ENCODE measurements at regions not wholly inside any gene's neighbourhood (a gene's known extent, or its start where the extent isn't known, plus 50 kb on each side); places are given as distances from the start of the nearest gene placed in this dataset.
"Not testable (repeated sequence)": the region's sequence is repeated elsewhere in the genome, so short reads cannot be mapped to it uniquely, and the experiment has no call there.

DNA sequence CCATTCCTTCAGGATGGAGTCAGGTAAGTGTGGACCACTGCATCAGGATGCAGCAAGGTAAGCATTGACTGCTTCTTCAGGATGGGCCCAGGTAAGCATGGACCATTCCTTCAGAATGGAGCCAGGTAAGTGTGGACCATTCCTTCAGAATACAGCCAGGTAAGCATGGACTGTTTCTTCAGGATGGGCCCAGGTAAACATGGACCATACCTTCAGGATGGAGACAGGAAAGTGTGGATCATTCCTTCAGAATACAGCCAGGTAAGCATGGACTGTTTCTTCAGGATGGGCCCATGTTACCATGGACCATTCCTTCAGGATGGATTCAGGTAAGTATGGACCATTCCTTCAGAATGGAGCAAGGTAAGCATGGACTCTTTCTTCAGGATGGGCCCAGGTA lies 89.4 kb upstream of the SPACA7 start:
- not testable (repeated sequence) for TF ChIP-seq EZH2 (IDR thresholded peaks at IDR 0.05; ENCODE audit: low read depth, low read length, severe bottlenecking); BCL11A (IDR thresholded peaks at IDR 0.05; ENCODE audit: low read depth in 2 of 2, low read length in 2 of 2); GABPA (IDR thresholded peaks at IDR 0.05; ENCODE audit: borderline replicate concordance, insufficient read depth, low read length); KDM1A (IDR thresholded peaks at IDR 0.05; ENCODE audit: borderline replicate concordance, low read length); TAF1 (IDR thresholded peaks at IDR 0.05; ENCODE audit: low read depth, low read length)
- TF ChIP-seq, protein P1, sequence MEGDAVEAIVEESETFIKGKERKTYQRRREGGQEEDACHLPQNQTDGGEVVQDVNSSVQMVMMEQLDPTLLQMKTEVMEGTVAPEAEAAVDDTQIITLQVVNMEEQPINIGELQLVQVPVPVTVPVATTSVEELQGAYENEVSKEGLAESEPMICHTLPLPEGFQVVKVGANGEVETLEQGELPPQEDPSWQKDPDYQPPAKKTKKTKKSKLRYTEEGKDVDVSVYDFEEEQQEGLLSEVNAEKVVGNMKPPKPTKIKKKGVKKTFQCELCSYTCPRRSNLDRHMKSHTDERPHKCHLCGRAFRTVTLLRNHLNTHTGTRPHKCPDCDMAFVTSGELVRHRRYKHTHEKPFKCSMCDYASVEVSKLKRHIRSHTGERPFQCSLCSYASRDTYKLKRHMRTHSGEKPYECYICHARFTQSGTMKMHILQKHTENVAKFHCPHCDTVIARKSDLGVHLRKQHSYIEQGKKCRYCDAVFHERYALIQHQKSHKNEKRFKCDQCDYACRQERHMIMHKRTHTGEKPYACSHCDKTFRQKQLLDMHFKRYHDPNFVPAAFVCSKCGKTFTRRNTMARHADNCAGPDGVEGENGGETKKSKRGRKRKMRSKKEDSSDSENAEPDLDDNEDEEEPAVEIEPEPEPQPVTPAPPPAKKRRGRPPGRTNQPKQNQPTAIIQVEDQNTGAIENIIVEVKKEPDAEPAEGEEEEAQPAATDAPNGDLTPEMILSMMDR (IDR thresholded peaks at IDR 0.05; ENCODE audit: control extremely low read depth in 1 of 3, insufficient read depth in 1 of 3, low read depth in 1 of 3, low read length in 3 of 3) = not testable (repeated sequence)
